Endothelial cell of umbilical vein (primary cell): ENCODE measurements at regions not wholly inside any gene's neighbourhood (a gene's known extent, or its start where the extent isn't known, plus 50 kb on each side); places are given as distances from the start of the nearest gene placed in this dataset.

ENCODE experiments used
- POLR2A ChIP-seq: IDR thresholded peaks from 2 replicates; pipeline ENCODE4 v1.6.1; 2012; ENCODE audit warnings: low read depth, mild to moderate bottlenecking, control low read depth, low read length
- POLR2AphosphoS5 ChIP-seq: IDR thresholded peaks from 2 replicates; pipeline ENCODE4 v1.6.1; 2012; ENCODE audit warnings: low read depth, mild to moderate bottlenecking, control low read depth, low read length, moderate library complexity; ENCODE audit not compliant: insufficient read depth

- TF ChIP-seq POLR2A (no peak), POLR2AphosphoS5 (no peak)
Measured at GRCh38 chr3:30107531-30107930, 498.9 kb upstream of the TGFBR2 start.
